ENCODE measurements at regions not wholly inside any gene's neighbourhood (a gene's known extent, or its start where the extent isn't known, plus 50 kb on each side); places are given as distances from the start of the nearest gene placed in this dataset.

- DNase-seq (ENCODE audit: low read depth) = no peak
Observed at GRCh38 chr12:46131732-46132469, 136.9 kb downstream of the SLC38A1 start.

DNA sequence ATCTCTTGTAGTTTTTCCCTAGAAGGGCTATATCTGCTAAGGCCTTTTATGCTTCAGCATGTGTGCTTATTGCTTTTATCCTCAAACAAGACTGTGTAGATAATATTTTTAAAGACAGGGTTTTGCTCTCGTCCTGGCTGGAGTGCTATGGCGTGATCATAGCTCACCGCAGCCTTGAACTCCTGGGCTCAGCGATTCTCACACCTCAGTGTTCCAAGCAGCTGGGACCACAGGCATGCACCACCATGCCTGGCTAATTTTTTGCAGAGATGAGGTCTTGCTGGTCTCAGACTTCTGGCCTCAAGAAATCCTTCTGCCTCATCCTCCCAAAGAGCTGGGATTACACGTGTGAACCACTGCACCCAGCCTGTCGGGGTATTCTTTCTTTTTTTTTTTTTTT lies 137.3 kb upstream of the SCAF11 start:
- no peak for DNase-seq (ENCODE audit: low read depth)

- DNase-seq (ENCODE audit: low read depth) = no peak
Observed at GRCh38 chr12:46126050-46126727, 135.8 kb upstream of the SCAF11 start.

DNA sequence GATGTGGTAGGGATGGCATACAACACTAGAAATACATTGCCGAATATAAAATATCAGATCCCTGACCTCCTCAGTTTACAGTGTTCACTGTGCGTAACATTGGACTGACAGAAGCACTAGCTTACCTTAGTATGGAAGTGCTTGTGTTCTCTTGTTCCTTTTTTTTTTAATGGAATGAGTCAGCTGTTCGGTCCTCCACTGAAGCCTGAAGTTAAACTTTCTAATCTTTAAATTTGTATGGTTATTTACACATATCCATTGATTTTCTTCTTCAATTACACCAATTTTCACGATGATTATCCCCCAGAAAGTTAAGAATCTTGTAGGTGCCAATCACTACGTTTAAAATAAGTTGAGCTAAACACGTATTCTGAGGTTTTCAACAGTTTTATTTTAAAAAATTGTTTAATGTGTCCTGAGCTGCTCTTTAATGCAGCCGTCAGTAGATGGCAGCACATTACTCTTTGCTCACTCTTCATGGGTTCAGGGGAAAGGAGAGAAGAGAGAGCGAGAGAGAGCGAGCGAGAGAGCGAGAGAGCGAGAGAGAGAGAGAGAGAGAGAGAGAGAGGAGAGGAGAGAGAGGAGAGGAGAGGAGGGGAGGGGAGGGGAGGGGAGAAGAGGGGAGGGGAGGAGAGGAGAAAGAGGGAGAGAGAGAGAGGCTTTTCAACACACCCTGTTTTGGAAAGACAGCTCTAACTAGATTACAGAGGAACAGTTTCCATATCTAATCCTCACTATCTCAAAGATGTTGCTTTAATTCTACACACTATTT lies 134.7 kb upstream of the SCAF11 start:
- peak; percentile 62 for DNase-seq (ENCODE audit: low read depth)

GRCh38 chr12:46124132-46124847 lies 133.9 kb upstream of the SCAF11 start:
- no peak for DNase-seq (ENCODE audit: low read depth)

GRCh38 chr12:46112364-46112763 lies 122.0 kb upstream of the SCAF11 start:
- DNase-seq (ENCODE audit: low read depth) = no peak

DNA sequence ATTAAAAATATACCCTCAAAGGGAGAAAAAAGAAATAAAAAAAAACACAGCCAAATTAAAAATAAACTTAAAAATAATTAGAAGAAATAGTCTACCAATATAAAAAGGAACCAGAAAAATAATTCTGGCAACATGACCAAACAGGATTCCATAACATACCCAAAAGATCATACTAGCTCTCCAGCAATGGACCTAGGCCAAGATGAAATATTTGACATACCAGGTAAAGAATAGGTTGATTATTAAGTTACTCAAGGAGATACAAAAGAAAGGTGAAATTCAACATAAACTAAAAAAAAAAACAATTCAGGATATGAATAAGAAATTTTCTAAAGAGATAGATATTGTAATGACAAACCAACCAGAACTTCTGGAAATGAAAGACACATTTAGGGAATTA lies 121.3 kb upstream of the SCAF11 start:
- no peak for DNase-seq (ENCODE audit: low read depth)

DNA sequence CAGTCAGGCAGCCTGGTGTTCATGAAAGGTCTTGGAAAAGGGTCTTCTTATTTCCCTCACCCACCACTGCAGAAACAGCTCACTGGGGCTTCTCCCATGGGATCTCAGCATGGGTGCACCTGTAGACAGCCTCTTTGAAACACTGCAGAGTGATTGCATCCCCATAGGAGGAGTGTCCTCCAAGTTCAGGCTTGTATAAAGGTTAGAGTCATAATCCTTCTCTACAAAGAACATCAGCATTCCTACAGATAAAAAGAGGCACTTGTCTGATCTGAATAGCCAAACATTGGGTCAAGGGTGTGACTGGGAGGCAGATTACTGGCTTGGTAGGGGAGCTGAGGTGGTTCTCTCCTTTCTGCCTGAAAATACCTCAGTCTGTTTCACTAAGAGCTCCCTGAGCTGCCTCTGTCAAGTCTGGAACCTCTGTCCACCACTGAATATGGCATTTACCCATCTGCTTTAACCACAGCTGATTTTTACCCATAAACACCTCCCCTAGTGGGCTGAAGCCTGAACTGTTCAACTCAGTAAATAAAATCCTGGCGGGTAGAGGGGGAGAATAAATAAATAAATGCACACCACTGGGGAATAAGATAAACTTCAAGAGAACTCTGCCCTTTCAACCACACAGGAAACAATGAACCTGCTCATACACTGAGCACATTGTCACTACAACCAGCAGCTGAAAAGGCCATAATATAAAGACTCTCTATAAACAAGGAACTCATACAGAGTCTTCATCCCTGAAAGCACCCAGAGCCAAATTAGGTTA lies 120.7 kb upstream of the SCAF11 start:
- DNase-seq (ENCODE audit: low read depth) = no peak

DNA sequence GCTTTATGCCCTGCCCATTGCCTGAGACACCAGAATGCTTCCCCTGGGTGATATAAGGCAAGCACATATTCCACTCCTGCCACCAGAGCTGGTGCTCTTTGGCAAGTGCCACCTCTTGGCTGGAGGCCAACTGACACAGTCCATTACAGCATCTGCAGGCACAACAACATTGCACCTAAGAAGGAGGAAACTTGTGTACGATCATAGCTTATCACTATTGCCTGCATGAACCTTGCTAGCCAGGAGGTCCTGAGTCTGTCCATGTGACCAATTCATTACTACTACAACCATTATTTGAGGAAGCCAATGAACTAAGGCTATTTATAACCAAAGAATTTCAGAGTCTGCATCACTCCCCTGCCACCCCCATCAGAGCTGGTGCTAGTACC lies 119.8 kb upstream of the SCAF11 start:
- DNase-seq (ENCODE audit: low read depth) = no peak

DNA sequence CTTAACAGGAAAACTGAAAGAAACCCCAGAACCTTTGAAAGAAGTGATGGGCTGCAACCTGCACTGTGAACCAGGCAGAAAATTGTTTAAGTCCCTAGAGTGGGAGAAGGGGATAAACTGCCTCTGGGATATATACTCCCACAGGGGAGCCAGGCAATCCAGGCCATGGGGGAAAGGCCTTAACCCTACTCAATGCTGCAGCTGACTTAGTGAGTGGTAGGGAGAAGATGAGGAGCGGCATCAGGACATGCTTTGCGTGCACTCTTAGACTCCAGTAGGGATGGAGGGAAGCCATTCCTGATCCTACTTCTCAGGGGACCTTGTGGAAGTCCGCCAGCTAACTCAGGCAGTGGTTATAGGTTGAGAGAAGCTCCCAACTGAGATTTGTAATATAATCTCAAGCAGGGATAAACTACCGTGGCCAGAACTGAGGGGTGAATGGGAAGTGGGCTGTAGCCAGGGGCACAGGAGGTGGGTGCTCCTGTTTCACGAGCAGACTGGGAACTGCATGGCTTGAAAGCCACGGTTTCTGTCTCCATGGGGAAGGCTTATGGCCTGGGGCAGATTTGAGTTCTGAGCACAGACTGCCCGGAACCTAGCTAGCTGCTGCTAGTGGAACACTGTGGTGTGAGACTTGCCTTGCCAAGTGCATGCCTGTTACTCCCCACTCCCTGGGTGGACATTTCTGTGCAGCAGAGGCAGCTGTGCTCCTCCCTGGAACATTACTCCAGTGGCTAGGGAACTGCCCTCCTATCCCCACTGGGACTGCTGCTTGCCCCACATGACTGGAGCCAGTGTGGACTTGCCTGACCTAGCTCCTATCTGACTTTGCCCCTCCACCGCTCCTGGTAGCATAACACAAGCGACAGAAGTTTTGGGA lies 119.2 kb upstream of the SCAF11 start:
- DNase-seq (ENCODE audit: low read depth) = no peak

DNA sequence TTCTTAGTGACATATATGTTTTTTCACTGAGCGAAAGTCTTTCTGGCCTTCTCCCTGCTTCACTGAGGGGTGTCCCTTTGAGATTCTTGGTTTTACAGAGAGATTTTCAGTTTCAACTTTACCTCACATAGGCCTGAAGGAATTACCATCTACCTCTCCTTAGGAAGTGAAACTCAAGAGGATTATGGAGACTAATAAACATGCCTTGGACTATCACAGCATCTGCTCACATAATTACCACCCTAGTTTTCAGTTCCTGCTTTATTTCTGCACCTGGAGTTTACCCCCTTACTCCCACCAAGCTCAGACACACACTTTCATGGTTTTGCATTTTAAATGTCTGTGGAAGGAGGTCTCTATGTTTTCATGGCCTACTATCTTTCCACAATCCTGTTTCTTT lies 118.3 kb upstream of the SCAF11 start:
- DNase-seq (ENCODE audit: low read depth) = no peak

DNA sequence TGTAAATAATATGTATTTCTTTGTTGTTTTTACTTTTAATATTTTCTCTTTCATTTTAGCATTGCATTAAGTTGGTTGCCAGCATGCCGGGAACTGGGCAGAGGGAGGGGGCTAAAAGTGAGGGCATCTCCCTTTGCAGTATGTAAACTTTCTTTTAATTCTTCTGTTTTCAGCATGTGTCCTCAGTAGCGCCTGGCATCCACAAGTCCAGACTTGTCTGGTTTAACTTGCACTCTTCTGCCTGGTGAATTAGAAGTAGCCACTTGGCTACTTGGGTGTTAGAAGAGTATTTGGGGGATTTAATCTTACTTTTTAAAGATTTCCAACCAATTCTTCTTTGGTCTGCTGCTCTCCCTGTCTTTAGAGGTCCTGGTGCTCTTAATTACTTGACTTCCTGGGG lies 117.2 kb upstream of the SCAF11 start:
- no peak for DNase-seq (ENCODE audit: low read depth)

GRCh38 chr12:46105735-46106134 lies 115.4 kb upstream of the SCAF11 start:
- DNase-seq (ENCODE audit: low read depth) = no peak

- no peak for DNase-seq (ENCODE audit: low read depth)
Observed at GRCh38 chr12:46103559-46104383, 113.4 kb upstream of the SCAF11 start.

DNA sequence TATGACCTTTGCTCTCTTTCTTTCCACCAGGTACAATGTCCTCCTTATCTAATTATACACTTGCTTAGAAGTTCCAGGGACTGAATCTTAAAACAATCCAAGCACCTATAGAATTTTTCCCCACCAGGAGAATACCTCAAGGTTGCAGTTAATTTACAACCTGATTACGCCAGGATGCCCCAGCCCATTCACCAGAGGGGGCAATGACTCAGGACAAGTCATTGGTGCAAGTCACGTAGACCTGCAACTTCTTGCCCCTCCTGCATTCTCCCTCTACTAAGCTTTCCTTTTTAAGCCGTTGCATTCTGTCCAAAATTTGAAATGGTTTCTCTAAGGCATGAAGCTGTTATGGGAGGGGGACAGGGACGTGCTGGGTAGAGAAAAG lies 111.1 kb upstream of the SCAF11 start:
- no peak for DNase-seq (ENCODE audit: low read depth)

DNA sequence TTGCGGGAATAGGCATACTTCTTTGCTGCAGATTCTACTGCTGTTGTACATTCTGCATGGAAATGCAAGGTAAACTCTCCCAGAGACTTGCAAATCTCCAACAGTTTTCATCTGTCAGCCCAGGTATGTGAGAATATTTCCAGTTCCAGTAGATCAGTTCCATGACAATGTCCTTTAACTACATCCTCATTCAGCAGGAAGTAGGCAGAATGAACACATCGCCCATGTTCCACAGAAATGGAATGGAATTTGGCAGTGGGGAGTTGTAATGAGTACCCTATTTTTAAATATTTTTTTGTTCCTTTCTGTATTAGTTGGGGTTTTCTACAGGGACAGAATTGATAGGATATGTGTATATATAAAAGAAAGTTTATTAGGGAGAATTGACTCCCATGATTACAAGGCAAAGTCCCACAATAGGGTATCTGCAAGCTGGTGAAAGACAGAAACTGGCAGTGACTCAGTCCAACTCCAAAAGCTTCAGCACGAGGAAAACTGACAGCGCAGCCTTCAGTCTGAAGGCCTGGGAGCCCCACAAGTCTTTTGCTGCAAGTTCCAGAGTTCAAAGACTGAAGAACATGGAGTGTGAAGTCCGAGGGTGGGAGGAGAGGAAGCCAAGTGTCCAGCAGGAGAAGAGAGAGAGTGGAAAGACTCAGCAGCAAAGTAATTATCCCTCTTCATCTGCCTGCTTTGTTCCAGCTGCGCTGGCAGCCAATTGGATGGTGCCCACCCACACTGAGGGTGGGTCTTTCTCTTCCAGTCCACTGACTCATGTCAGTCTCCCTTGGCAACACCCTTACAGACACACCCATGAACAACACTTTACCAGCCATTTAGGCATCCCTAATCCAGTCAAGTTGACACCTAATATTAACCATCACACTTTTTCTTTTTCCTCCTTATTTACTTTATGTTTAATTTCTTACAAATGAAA lies 110.4 kb upstream of the SCAF11 start:
- no peak for DNase-seq (ENCODE audit: low read depth)

DNA sequence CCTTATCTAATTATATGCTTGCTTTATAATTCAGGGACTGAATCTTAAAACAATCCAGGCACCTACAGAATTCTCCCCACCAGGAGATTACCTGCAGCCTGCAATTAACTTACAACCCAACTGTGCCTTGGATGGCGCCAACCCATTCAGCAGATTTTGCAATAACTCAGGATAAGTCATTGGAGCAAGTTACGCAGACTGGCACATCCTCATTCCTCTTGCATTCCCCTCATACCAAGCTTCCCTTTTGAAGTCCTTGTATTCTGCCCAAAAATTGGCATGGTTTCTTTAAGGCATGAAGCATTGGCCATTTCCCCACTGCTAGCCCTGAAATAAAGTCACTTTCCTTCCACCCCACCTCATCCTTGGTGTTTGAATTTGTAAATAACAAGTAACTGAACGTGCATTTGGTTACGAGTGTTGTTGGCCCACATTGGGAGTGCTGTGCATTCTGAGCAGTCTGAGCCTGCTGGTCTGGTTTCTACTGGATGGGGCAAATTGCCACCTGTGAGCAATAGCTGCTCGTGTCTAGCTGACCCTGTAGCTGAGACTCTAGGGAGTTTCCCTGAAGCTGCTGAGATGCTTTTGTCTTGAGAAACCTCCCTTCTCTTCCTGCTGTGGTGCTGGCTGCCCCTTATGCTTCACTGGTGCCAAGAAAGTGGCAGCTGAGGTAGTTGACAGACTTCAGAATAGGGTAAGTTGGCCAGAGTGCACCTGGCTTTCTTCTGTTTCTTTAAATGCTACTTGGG lies 99.2 kb upstream of the SCAF11 start:
- DNase-seq (ENCODE audit: low read depth) = no peak

DNA sequence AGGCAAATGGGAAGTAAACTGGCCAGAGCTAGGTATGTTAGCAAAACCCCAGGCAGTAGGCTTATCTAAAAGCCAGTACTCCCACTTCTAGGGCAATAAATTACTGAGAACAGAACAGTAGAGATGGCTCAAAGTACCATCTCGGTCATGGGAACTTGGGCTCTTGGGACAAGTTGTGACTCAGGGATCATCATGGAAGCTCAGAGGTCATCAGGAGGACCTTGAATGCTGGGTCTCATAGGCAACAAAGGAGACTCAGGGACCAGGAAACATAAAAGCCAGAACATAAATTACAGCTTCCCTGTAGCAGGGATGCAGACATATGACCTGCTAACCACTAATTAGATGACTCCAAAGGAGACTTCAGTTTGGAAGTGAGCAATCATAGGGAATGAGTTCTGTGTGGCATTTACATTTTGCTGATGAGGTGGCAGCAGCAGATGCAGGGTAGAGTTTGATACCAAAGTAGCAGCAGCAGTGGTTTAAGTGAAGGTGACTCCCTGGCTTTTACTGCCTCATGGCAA lies 97.6 kb upstream of the SCAF11 start:
- DNase-seq (ENCODE audit: low read depth) = no peak

All from HS-5 (cell line).